MM.1S (cell line): ENCODE measurements at regions not wholly inside any gene's neighbourhood (a gene's known extent, or its start where the extent isn't known, plus 50 kb on each side); places are given as distances from the start of the nearest gene placed in this dataset.

Experiments
- DNase-seq: peaks from one replicate; pipeline ENCODE4 v3.0.0-alpha.2; 2015
- H2AFZ ChIP-seq: fragments of 300-600 bp; sonication (generic); 2 replicates; pipeline ENCODE4 v1.6.0; 2016; ENCODE audit warnings: antibody characterized with exemption, low read length
- H3F3A ChIP-seq: fragments of 300-600 bp; sonication (generic); 2 replicates; pipeline ENCODE4 v1.6.1; 2016; ENCODE audit warnings: mild to moderate bottlenecking, antibody characterized with exemption, low read length, moderate library complexity, mixed read lengths; ENCODE audit not compliant: insufficient read depth
- H3K27ac ChIP-seq: fragments of 300-600 bp; sonication (generic); 2 replicates; pipeline ENCODE4 v1.5.1; 2016; ENCODE audit warnings: mild to moderate bottlenecking, low read length
- H3K27me3 ChIP-seq: fragments of 300-600 bp; sonication (generic); replicated peaks from 2 replicates; pipeline ENCODE4 v1.6.0; 2016; ENCODE audit warnings: low read length; ENCODE audit not compliant: insufficient read depth
- H3K36me3 ChIP-seq: fragments of 300-600 bp; sonication (generic); replicated peaks from 2 replicates; pipeline ENCODE4 v1.6.1; 2016; ENCODE audit warnings: mild to moderate bottlenecking, low read length, mixed read lengths; ENCODE audit not compliant: insufficient read depth
- H3K4me1 ChIP-seq: fragments of 300-600 bp; sonication (generic); 2 replicates; pipeline ENCODE4 v1.6.1; 2016; ENCODE audit warnings: low read length, mixed read lengths
- H3K4me2 ChIP-seq: fragments of 300-600 bp; sonication (generic); 2 replicates; pipeline ENCODE4 v1.6.0; 2016; ENCODE audit warnings: low read depth, low read length
- H3K4me3 ChIP-seq: fragments of 300-600 bp; sonication (generic); 2 replicates; pipeline ENCODE4 v1.5.1; 2016; ENCODE audit warnings: low read length, mixed read lengths
- H3K79me2 ChIP-seq: fragments of 300-600 bp; sonication (generic); 2 replicates; pipeline ENCODE4 v1.6.1; 2016; ENCODE audit warnings: mixed run types, low read length, mixed read lengths
- H3K9ac ChIP-seq: fragments of 300-600 bp; sonication (generic); 2 replicates; pipeline ENCODE4 v1.6.1; 2016; ENCODE audit warnings: low read length, mixed read lengths
- H3K9me2 ChIP-seq: fragments of 300-600 bp; sonication (generic); replicated peaks from 2 replicates; pipeline ENCODE4 v1.6.1; 2016; ENCODE audit warnings: mild to moderate bottlenecking, low read length, mixed read lengths; ENCODE audit not compliant: insufficient read depth
- H3K9me3 ChIP-seq: fragments of 300-600 bp; sonication (generic); replicated peaks from 2 replicates; pipeline ENCODE4 v1.6.1; 2016; ENCODE audit warnings: mild to moderate bottlenecking, low read length, mixed read lengths; ENCODE audit not compliant: insufficient read depth
- H4K20me1 ChIP-seq: fragments of 300-600 bp; sonication (generic); 2 replicates; pipeline ENCODE4 v1.6.1; 2016; ENCODE audit warnings: mild to moderate bottlenecking, low read length, moderate library complexity, mixed read lengths; ENCODE audit not compliant: insufficient read depth
- EZH2 ChIP-seq: fragments of 300-600 bp; sonication (generic); optimal IDR thresholded peaks from 2 replicates; pipeline ENCODE3; 2017; ENCODE audit warnings: low read depth, mild to moderate bottlenecking, antibody characterized with exemption, low read length, mixed read lengths
- EZH2phosphoT487 ChIP-seq: fragments of 300-600 bp; sonication (generic); IDR thresholded peaks from 2 replicates; pipeline ENCODE4 v1.6.1; 2018; ENCODE audit warnings: antibody characterized with exemption, low read length
- TF ChIP-seq, protein P1 (sequence below): fragments of 300-600 bp; sonication (generic); IDR thresholded peaks from 2 replicates; pipeline ENCODE4 v1.5.1; 2016; ENCODE audit warnings: antibody characterized with exemption, low read length, mixed read lengths

DNA sequence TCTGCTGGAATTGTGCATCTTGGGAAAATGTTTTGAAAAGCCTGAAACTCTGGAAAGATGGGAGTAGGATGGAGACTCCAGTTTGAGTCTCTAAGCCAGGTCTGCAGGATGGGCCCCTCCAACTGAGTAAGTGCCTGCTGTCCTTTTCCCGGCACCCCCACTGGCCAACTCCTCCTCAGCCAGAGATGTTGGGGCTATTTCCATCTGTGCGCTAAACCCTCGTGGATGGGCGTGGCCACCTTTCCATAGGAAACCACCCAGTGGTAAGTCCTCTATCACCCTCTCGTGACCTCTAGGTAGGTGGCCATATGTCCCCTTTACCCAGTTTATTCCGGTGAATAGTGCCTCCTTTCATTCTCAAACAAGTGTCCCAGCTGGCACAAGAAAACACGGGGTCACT lies 250.9 kb downstream of the TOMM20 start:
- no peaks in the 10 kb centered on the region for H3F3A ChIP-seq
- H3K36me3 ChIP-seq, result no peaks in the 10 kb centered on the region
- no peak for DNase-seq
- no peak overlapping the region for H3K4me2 ChIP-seq
- H3K27me3 ChIP-seq, result no peaks in the 10 kb centered on the region
- peaks cover 9% of the 10 kb centered on the region for H3K4me1 ChIP-seq
- TF ChIP-seq EZH2phosphoT487 (no peak), EZH2 (no peak)
- TF ChIP-seq, protein P1, sequence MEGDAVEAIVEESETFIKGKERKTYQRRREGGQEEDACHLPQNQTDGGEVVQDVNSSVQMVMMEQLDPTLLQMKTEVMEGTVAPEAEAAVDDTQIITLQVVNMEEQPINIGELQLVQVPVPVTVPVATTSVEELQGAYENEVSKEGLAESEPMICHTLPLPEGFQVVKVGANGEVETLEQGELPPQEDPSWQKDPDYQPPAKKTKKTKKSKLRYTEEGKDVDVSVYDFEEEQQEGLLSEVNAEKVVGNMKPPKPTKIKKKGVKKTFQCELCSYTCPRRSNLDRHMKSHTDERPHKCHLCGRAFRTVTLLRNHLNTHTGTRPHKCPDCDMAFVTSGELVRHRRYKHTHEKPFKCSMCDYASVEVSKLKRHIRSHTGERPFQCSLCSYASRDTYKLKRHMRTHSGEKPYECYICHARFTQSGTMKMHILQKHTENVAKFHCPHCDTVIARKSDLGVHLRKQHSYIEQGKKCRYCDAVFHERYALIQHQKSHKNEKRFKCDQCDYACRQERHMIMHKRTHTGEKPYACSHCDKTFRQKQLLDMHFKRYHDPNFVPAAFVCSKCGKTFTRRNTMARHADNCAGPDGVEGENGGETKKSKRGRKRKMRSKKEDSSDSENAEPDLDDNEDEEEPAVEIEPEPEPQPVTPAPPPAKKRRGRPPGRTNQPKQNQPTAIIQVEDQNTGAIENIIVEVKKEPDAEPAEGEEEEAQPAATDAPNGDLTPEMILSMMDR, result no peak
- no peak overlapping the region for H3K27ac ChIP-seq
- no peak overlapping the region for H3K4me3 ChIP-seq
- no peaks in the 10 kb centered on the region for H3K79me2 ChIP-seq
- H3K9me3 ChIP-seq, result no peaks in the 10 kb centered on the region
- no peak overlapping the region for H2AFZ ChIP-seq
- no peaks in the 10 kb centered on the region for H3K9me2 ChIP-seq
- H4K20me1 ChIP-seq, result no peaks in the 10 kb centered on the region
- H3K9ac ChIP-seq, result no peak overlapping the region

DNA sequence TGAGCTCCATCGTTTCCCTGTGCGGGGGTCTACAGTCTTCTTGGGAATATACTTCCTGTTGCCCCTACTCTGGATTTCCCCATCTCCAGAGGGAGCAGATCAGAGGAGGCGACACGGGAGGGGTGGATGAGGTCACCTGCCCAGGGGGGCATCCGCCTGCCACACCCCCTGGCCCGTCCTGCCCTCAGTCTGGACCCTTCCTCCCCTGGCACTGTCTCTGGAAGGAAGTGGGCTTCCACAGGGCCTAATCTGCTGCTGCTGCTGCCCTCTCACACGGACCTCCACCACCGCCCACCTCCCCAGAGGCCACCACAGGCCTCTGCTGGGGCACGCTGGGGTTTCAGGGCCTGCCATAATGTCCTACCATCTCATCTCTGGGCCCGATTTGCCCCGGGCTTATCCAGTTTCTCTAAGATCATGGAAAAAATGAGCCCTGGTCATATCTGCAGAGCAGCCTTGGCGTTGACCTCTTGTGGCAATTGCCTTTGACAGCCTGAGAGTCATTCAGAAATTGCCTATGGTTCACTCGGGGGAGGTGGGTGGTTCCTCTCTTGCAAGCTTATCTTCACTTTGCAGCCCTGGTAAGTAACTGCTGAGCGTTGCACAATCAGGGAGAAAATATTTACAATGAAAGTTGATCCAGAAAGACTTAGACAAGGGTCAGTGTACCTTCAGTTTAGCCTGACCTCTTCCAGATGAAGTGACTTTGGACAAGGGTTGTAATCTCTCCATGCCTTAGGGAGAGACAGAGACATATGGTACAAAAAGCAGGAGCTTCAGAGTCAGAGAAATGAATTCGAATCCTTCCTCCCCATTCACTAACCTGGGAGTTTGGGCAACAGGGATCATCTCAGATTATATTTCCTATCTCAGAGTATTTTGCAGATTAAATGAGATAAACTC lies 252.4 kb downstream of the TOMM20 start:
- H3K9me3 ChIP-seq, result no peaks in the 10 kb centered on the region
- TF ChIP-seq, protein P1, result no peak
- TF ChIP-seq EZH2phosphoT487, result no peak
- TF ChIP-seq EZH2, result no peak
- H3K9ac ChIP-seq, result no peak overlapping the region
- no peaks in the 10 kb centered on the region for H3F3A ChIP-seq
- H3K27me3 ChIP-seq, result no peaks in the 10 kb centered on the region
- H3K4me2 ChIP-seq, result no peak overlapping the region
- H3K4me1 ChIP-seq, result peaks cover 9% of the 10 kb centered on the region
- H3K9me2 ChIP-seq, result no peaks in the 10 kb centered on the region
- H4K20me1 ChIP-seq, result no peaks in the 10 kb centered on the region
- no peaks in the 10 kb centered on the region for H3K36me3 ChIP-seq
- DNase-seq, result no peak
- no peak overlapping the region for H3K4me3 ChIP-seq
- H3K27ac ChIP-seq, result no peak overlapping the region
- no peaks in the 10 kb centered on the region for H3K79me2 ChIP-seq
- H2AFZ ChIP-seq, result no peak overlapping the region

DNA sequence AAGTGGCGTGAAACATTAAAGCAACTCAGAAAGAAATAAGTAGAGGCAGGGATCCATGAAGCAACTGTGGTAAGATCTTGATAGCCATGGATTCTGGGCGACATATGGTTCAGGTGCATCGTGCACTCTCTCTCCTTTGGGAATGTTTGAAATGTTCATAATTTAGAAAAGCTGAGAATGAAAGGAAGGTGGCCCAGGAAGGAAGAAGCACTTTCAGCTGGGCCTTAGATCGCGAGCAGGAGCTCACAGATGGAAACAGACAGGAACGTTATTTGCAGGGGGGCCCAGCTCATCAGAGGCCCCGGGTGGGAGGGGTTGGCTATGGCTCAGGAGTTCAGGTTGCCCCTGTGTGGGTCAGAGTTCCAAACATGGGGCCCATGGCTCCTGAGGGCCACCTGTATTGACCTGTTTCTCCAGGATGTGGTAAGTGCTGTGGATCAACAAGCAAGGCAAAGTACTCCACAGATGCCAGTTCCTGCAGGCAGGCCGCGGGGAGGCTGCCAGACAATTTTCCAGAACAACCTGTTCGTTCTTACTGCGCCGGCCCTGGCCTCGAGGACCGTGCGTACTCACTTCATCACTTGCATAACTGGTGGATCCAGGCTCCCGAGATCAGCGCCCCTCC lies 253.2 kb downstream of the TOMM20 start:
- no peak overlapping the region for H3K4me2 ChIP-seq
- no peaks in the 10 kb centered on the region for H3F3A ChIP-seq
- no peaks in the 10 kb centered on the region for H3K9me2 ChIP-seq
- H3K4me3 ChIP-seq, result no peak overlapping the region
- no peak overlapping the region for H3K9ac ChIP-seq
- H3K4me1 ChIP-seq, result peaks cover 9% of the 10 kb centered on the region
- H3K9me3 ChIP-seq, result no peaks in the 10 kb centered on the region
- H3K79me2 ChIP-seq, result no peaks in the 10 kb centered on the region
- DNase-seq, result no peak
- H2AFZ ChIP-seq, result no peak overlapping the region
- H3K27ac ChIP-seq, result no peak overlapping the region
- TF ChIP-seq EZH2 (no peak), EZH2phosphoT487 (no peak)
- TF ChIP-seq, protein P1, result no peak
- H3K36me3 ChIP-seq, result no peaks in the 10 kb centered on the region
- no peaks in the 10 kb centered on the region for H3K27me3 ChIP-seq
- no peaks in the 10 kb centered on the region for H4K20me1 ChIP-seq
